MCF 10A (cell line): ENCODE measurements at regions not wholly inside any gene's neighbourhood (a gene's known extent, or its start where the extent isn't known, plus 50 kb on each side); places are given as distances from the start of the nearest gene placed in this dataset.

Source experiments
- BruUV-seq: library from RNA; stranded (reverse); fragments of 400-500 nt; replicated peaks from 2 replicates; lab custom pipeline; 2021; lab: Mats Ljungman, UMichigan
- CTCF ChIA-PET: fragments of 300-600 bp; sonication (Branson Sonifier 250); formaldehyde crosslinking; extraction: SDS; loops from one replicate; lab custom pipeline; 2021; ENCODE audit warnings: antibody characterized with exemption, inconsistent platforms; lab: Yijun Ruan, JAX
- POLR2A ChIA-PET: fragments of 300-600, 350-650 bp; sonication (Branson Sonifier 250); formaldehyde crosslinking; extraction: SDS; loops from one replicate; lab custom pipeline; 2020; ENCODE audit warnings: antibody characterized with exemption, inconsistent platforms; lab: Yijun Ruan, JAX
- DNase-seq: peaks from one replicate; pipeline ENCODE4 v3.0.0-alpha.2; 2018; ENCODE audit not compliant: unreplicated experiment
- H3K27ac Mint-ChIP-seq: one replicate; pipeline ENCODE4 v1.8.0; 2022; ENCODE audit warnings: mild to moderate bottlenecking, low read depth, mixed read lengths; ENCODE audit not compliant: unreplicated experiment
- H3K27me3 Mint-ChIP-seq: one replicate; pipeline ENCODE4 v1.8.0; 2022; ENCODE audit warnings: mixed read lengths; ENCODE audit not compliant: insufficient read depth, unreplicated experiment
- H3K36me3 Mint-ChIP-seq: one replicate; pipeline ENCODE4 v1.8.0; 2022; ENCODE audit warnings: mild to moderate bottlenecking, moderate library complexity, mixed read lengths; ENCODE audit not compliant: insufficient read depth, unreplicated experiment
- H3K4me1 Mint-ChIP-seq: one replicate; pipeline ENCODE4 v1.8.0; 2022; ENCODE audit warnings: mixed read lengths; ENCODE audit not compliant: insufficient read depth, unreplicated experiment
- H3K4me3 Mint-ChIP-seq: one replicate; pipeline ENCODE4 v1.8.0; 2022; ENCODE audit warnings: mild to moderate bottlenecking, moderate library complexity, mixed read lengths; ENCODE audit not compliant: unreplicated experiment
- H3K9me3 Mint-ChIP-seq: one replicate; pipeline ENCODE4 v1.8.0; 2022; ENCODE audit warnings: mixed read lengths; ENCODE audit not compliant: unreplicated experiment
- intact Hi-C: fragments of 100-400 bp; cut with micrococcal nuclease; formaldehyde crosslinking; loops from 2 replicates; pipeline ENCODE4 v1.14.1; 2022
- TF ChIP-seq, protein P1 (sequence below): fragments of 200-600 bp; IDR thresholded peaks from one replicate; pipeline ENCODE4 v1.8.0; 2022; ENCODE audit warnings: antibody characterized with exemption, mild to moderate bottlenecking; ENCODE audit not compliant: unreplicated experiment

DNA sequence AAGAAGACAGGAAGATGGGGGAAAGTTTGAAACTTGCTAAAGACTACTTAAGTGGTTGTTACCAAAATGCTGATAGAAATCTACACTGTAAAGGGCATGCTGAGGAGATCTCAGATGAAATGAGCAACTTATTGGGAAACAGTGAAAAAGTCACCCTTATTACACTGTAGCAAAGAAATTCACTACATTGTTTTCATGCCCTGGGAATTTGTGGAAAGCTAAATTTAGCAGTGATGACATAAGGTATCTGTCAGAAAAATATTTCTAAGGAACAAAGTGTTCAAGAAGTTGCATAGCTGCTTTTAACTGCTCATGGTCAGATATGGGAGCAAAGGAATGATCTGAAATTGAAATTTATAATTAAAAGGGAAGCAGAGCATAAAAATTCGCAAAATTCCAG is 702.4 kb upstream of the LRRC4C start:
- no peaks in the 10 kb centered on the region for H3K27me3 Mint-ChIP-seq

DNA sequence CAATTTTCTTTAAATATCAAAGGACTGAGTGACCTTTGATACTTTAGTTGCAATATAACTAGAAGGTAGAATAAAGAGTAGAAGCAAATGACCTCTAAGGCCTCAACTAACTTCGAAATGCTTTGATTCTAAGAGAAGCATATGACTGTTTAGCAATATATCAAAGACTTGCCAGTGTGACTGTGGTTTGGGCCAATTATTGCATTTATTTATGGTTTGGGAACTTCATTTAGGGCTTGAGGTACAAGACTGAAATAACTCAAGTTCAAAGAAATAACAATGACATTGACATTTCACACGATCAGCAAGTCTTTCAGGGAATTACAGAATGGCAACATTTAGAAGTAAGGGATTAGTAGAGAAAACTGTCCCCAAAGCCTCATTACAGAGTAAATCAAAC is 709.7 kb upstream of the LRRC4C start:
- ChIA-PET POLR2A (no interaction called here), CTCF (no interaction called here)
- TF ChIP-seq, protein P1, sequence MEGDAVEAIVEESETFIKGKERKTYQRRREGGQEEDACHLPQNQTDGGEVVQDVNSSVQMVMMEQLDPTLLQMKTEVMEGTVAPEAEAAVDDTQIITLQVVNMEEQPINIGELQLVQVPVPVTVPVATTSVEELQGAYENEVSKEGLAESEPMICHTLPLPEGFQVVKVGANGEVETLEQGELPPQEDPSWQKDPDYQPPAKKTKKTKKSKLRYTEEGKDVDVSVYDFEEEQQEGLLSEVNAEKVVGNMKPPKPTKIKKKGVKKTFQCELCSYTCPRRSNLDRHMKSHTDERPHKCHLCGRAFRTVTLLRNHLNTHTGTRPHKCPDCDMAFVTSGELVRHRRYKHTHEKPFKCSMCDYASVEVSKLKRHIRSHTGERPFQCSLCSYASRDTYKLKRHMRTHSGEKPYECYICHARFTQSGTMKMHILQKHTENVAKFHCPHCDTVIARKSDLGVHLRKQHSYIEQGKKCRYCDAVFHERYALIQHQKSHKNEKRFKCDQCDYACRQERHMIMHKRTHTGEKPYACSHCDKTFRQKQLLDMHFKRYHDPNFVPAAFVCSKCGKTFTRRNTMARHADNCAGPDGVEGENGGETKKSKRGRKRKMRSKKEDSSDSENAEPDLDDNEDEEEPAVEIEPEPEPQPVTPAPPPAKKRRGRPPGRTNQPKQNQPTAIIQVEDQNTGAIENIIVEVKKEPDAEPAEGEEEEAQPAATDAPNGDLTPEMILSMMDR = no peak
- peaks cover 12% of the 10 kb centered on the region for H3K4me1 Mint-ChIP-seq
- H3K27ac Mint-ChIP-seq = peak overlapping the region; percentile 47
- no peak overlapping the region for H3K4me3 Mint-ChIP-seq
- no TSS peak for BruUV-seq
- H3K9me3 Mint-ChIP-seq = peaks cover 14% of the 10 kb centered on the region
- no peaks in the 10 kb centered on the region for H3K27me3 Mint-ChIP-seq
- no peaks in the 10 kb centered on the region for H3K36me3 Mint-ChIP-seq
- DNase-seq = no peak
- intact Hi-C loops = no loop called here

More for the DNA sequence above, 702.4 kb upstream of the LRRC4C start:
- peaks cover 11% of the 10 kb centered on the region for H3K4me1 Mint-ChIP-seq
- ChIA-PET CTCF (no interaction called here), POLR2A (no interaction called here)
- TF ChIP-seq, protein P1 = no peak
- peak overlapping the region; percentile 82 for H3K27ac Mint-ChIP-seq
- no peak for DNase-seq
- intact Hi-C loops = no loop called here
- H3K4me3 Mint-ChIP-seq = no peak overlapping the region
- H3K36me3 Mint-ChIP-seq = no peaks in the 10 kb centered on the region
- no TSS peak for BruUV-seq
- H3K9me3 Mint-ChIP-seq = peaks cover 14% of the 10 kb centered on the region

DNA sequence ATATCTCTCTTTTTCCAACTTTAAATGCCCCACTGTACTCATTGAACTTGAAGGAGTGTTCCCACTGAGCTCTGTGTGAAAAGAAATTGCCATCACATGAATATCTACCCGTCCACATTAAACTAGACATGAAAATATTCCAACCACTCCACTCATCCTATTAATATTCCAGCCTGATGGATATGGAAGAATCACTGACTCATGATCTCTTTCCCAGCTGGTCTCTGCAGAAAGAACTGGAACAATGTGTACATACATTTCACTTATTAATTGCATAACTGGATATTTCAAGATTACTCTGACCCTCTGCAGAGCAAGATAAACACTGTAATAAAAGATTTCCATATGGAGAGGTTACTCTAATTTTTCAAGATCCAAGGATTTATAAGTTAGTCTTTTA is 711.1 kb upstream of the LRRC4C start:
- POLR2A ChIA-PET = interaction anchor here (0.6 to 0.7 kb wide), 2 partner anchors 20 to 822 kb away, joined by 3 read pairs; no protein-coding TSS in a partner anchor
- BruUV-seq = no TSS peak

DNA sequence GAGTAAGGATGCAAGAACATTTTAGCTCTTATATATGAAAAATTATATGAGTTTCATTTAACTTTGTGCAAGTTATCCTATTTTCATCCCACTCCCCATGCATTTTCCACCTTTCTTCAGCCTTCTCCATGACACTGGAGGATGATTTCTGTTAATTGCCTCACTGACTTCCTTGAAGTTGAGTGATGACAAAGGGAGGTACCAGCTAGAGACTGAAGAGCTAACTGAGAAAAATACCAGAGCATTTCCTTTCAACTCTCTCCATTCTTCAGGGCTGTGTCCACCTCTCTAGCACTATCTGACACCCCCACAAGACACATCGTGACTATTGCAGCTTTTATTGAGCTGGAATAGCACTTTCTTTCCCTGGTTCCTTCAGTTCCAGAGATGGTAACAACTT is 711.6 kb upstream of the LRRC4C start:
- no peaks in the 10 kb centered on the region for H3K27me3 Mint-ChIP-seq
- intact Hi-C loops = no loop called here
- TF ChIP-seq, protein P1 = no peak
- no peak overlapping the region for H3K4me3 Mint-ChIP-seq
- peaks cover 21% of the 10 kb centered on the region for H3K4me1 Mint-ChIP-seq
- no peak for DNase-seq
- peaks cover 14% of the 10 kb centered on the region for H3K9me3 Mint-ChIP-seq
- ChIA-PET POLR2A (interaction anchor here (0.6 to 0.7 kb wide), 2 partner anchors 20 to 822 kb away, joined by 3 read pairs; no protein-coding TSS in a partner anchor), CTCF (no interaction called here)
- BruUV-seq = no TSS peak
- H3K36me3 Mint-ChIP-seq = no peaks in the 10 kb centered on the region
- H3K27ac Mint-ChIP-seq = peak overlapping the region; percentile 16

More for the DNA sequence above, 711.1 kb upstream of the LRRC4C start:
- peaks cover 14% of the 10 kb centered on the region for H3K9me3 Mint-ChIP-seq
- H3K27me3 Mint-ChIP-seq = no peaks in the 10 kb centered on the region
- no peak overlapping the region for H3K4me3 Mint-ChIP-seq
- CTCF ChIA-PET = no interaction called here
- H3K36me3 Mint-ChIP-seq = no peaks in the 10 kb centered on the region
- no peak for DNase-seq
- intact Hi-C loops = no loop called here
- TF ChIP-seq, protein P1 = no peak
- peak overlapping the region; percentile 16 for H3K27ac Mint-ChIP-seq
- peaks cover 21% of the 10 kb centered on the region for H3K4me1 Mint-ChIP-seq
